Epidermal melanocyte (primary cell): ENCODE measurements at regions not wholly inside any gene's neighbourhood (a gene's known extent, or its start where the extent isn't known, plus 50 kb on each side); places are given as distances from the start of the nearest gene placed in this dataset.
A peak's percentile ranks its signal among the peaks of the same experiment; 100 is the strongest.
"Not testable (repeated sequence)": the region's sequence is repeated elsewhere in the genome, so short reads cannot be mapped to it uniquely, and the experiment has no call there.

ENCODE experiments used
- DNase-seq: peaks from one replicate; pipeline ENCODE4 v3.0.0; 2011; ENCODE audit warnings: low spot score; ENCODE audit not compliant: insufficient read length

GRCh38 chrX:11836284-11836683, 78.2 kb downstream of the MSL3 start:
- no peak for DNase-seq

- DNase-seq = no peak
These were observed 79.4 kb downstream of the MSL3 start for GRCh38 chrX:11837437-11837836.

- DNase-seq = no peak
These were observed 106.1 kb downstream of the MSL3 start for GRCh38 chrX:11864171-11864570.

- DNase-seq = no peak
These were observed 109.7 kb downstream of the MSL3 start for GRCh38 chrX:11867610-11868345.

GRCh38 chrX:11870789-11871188, 112.8 kb downstream of the MSL3 start:
- DNase-seq = no peak

- no peak for DNase-seq
These were observed 123.6 kb downstream of the MSL3 start for GRCh38 chrX:11881485-11882170.

GRCh38 chrX:11886745-11887144, 128.7 kb downstream of the MSL3 start:
- DNase-seq = no peak

- no peak for DNase-seq
These were observed 129.1 kb downstream of the MSL3 start for GRCh38 chrX:11887175-11887574.

GRCh38 chrX:11888421-11888820, 130.4 kb downstream of the MSL3 start:
- no peak for DNase-seq

- DNase-seq = no peak
These were observed 131.8 kb downstream of the MSL3 start for GRCh38 chrX:11889791-11890190.

- no peak for DNase-seq
These were observed 132.9 kb downstream of the MSL3 start for GRCh38 chrX:11890836-11891514.

GRCh38 chrX:11893933-11894710, 136.1 kb downstream of the MSL3 start:
- no peak for DNase-seq

GRCh38 chrX:11899091-11899490, 141.1 kb downstream of the MSL3 start:
- DNase-seq = no peak

- DNase-seq = not testable (repeated sequence)
These were observed 147.9 kb downstream of the MSL3 start for GRCh38 chrX:11905933-11906332.

- DNase-seq = no peak
These were observed 150.3 kb downstream of the MSL3 start for GRCh38 chrX:11908371-11908770.

GRCh38 chrX:11913001-11913400, 155.0 kb downstream of the MSL3 start:
- no peak for DNase-seq

GRCh38 chrX:11929476-11929875, 171.4 kb downstream of the MSL3 start:
- no peak for DNase-seq

- DNase-seq = no peak
These were observed 174.4 kb downstream of the MSL3 start for GRCh38 chrX:11932423-11932822.

- no peak for DNase-seq
These were observed 176.1 kb downstream of the MSL3 start for GRCh38 chrX:11934089-11934488.

GRCh38 chrX:11941571-11941970, 183.5 kb downstream of the MSL3 start:
- no peak for DNase-seq

GRCh38 chrX:11944501-11944900, 186.5 kb downstream of the MSL3 start:
- peak; percentile 28 for DNase-seq

- DNase-seq = no peak
These were observed 189.0 kb upstream of the FRMPD4 start for GRCh38 chrX:11949291-11949690.
